Peyer's patch (tissue), 4 donors: ENCODE measurements at regions not wholly inside any gene's neighbourhood (a gene's known extent, or its start where the extent isn't known, plus 50 kb on each side); places are given as distances from the start of the nearest gene placed in this dataset.

Source experiments
- CTCF ChIP-seq, 6 experiments: fragments of 450-650 bp in 4 of 6; fragments of 200-600 bp in 2 of 6; sonication (generic) in 1 of 6; IDR thresholded peaks; one replicate each; pipeline ENCODE4 v1.5.1; 2017 to 2019; ENCODE audit warnings: antibody characterized with exemption in 6 of 6, mild to moderate bottlenecking in 3 of 6, moderate library complexity in 1 of 6
- POLR2A ChIP-seq, 2 donors: fragments of 450-650 bp; IDR thresholded peaks; one replicate each; pipeline ENCODE4 v1.5.1; 2017; ENCODE audit warnings: antibody characterized with exemption in 2 of 2, mild to moderate bottlenecking in 2 of 2, moderate library complexity in 2 of 2

DNA sequence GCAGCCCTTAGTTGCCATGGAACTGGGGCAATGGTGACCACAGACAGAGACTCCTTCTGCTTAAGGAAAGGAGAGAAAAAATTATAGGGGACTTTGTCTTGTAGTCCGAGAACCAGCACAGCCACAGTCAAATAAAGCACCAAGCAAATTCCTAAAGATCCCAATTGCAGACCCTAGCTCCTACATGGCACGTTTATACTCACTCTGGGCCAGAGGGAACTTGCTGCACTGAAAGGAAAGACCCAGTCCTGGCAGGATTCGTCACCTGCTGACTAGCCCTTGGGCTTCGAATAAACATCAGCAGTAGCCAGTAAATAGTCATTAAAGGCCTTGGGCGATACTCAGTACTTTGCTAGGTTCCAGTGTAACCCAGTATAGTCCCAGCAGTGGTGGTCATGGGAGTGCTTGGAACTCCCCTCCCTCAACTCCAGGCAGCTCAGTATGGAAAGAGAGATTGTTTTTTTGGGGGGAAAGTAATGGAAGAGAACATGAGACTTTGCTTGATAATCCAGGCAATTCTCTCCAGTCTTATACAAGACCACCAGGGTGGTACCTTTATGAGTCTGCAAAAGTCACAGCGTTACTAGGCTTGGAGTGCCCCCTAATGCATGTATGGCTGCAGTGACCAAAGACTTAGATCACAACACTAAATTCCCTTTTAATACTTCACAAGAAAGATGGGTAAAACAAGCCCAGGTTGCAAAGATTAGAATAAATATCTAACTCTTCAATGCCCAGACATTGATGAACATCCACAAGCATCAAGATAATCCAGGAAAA, 66.4 kb upstream of the AGTR1 start:
- TF ChIP-seq POLR2A (IDR thresholded peaks at IDR 0.05) = no peak
- peak in 3 of 6 experiments; percentile 37 to 50 (median 47) for TF ChIP-seq CTCF (IDR thresholded peaks at IDR 0.05)
